ENCODE measurements at regions not wholly inside any gene's neighbourhood (a gene's known extent, or its start where the extent isn't known, plus 50 kb on each side); places are given as distances from the start of the nearest gene placed in this dataset.
"Not testable (repeated sequence)": the region's sequence is repeated elsewhere in the genome, so short reads cannot be mapped to it uniquely, and the experiment has no call there.

- Histone ChIP-seq H3K4me3 (no peak overlapping the region), H3K9me3 (no peaks in the 10 kb centered on the region), H3K27ac (no peak overlapping the region), H3K27me3 (no peaks in the 10 kb centered on the region), H3K36me3 (replicated peaks in 1 of 2; ENCODE audit: insufficient read depth in 1 of 2, low read depth in 2 of 2) (no peaks in the 10 kb centered on the region), H3K4me1 (no peaks in the 10 kb centered on the region)
- TF ChIP-seq CTCF (IDR thresholded peaks at IDR 0.05), result no peak
- no peak for TF ChIP-seq POLR2A (IDR thresholded peaks at IDR 0.05)
- DNase-seq (no peak), ATAC-seq (no peak)
- WGBS, 2 donors, result 91 to 95% methylated on average over 4 of the region's 4 CpGs
- intact Hi-C loops (cut with DNase I), result no loop called here
Observed at GRCh38 chr6:21752054-21752811, 158.7 kb downstream of the SOX4 start.

- H3K27ac ChIP-seq, result peak overlapping the region in 1 of 4 donors; percentile 14
- H3K27me3 ChIP-seq, result no peaks in the 10 kb centered on the region
- DNase-seq (no peak), ATAC-seq (peak; percentile 35)
- WGBS, 2 donors, result 30 to 31% methylated on average over 11 of the region's 11 CpGs
- no peaks in the 10 kb centered on the region for H3K36me3 ChIP-seq (replicated peaks in 1 of 2; ENCODE audit: insufficient read depth in 1 of 2, low read depth in 2 of 2)
- no peaks in the 10 kb centered on the region for H3K9me3 ChIP-seq
- no peak for TF ChIP-seq POLR2A (IDR thresholded peaks at IDR 0.05)
- TF ChIP-seq CTCF (IDR thresholded peaks at IDR 0.05), result no peak
- H3K4me1 ChIP-seq, result no peaks in the 10 kb centered on the region
- intact Hi-C loops (cut with DNase I), result no loop called here
- H3K4me3 ChIP-seq, result no peak overlapping the region
Observed at GRCh38 chr6:21753241-21754108, 159.9 kb downstream of the SOX4 start.

GRCh38 chr6:21754891-21755290 is 161.3 kb downstream of the SOX4 start:
- no peaks in the 10 kb centered on the region for H3K36me3 ChIP-seq (replicated peaks in 1 of 2; ENCODE audit: insufficient read depth in 1 of 2, low read depth in 2 of 2)
- H3K27me3 ChIP-seq, result no peaks in the 10 kb centered on the region
- H3K4me3 ChIP-seq, result no peak overlapping the region
- H3K27ac ChIP-seq, result no peak overlapping the region
- DNase-seq (no peak), ATAC-seq (no peak)
- H3K4me1 ChIP-seq, result no peaks in the 10 kb centered on the region
- WGBS, 2 donors, result 80 to 89% methylated on average over 5 of the region's 5 CpGs
- TF ChIP-seq POLR2A (IDR thresholded peaks at IDR 0.05) (no peak), CTCF (IDR thresholded peaks at IDR 0.05) (no peak)
- intact Hi-C loops (cut with DNase I), result no loop called here
- no peaks in the 10 kb centered on the region for H3K9me3 ChIP-seq

GRCh38 chr6:21756487-21756886 is 162.9 kb downstream of the SOX4 start:
- 64 to 76% methylated on average over 4 of the region's 4 CpGs for WGBS, 2 donors
- H3K27me3 ChIP-seq, result no peaks in the 10 kb centered on the region
- no peaks in the 10 kb centered on the region for H3K36me3 ChIP-seq (replicated peaks in 1 of 2; ENCODE audit: insufficient read depth in 1 of 2, low read depth in 2 of 2)
- no peak for ATAC-seq
- intact Hi-C loops (cut with DNase I), result no loop called here
- no peak for DNase-seq
- H3K27ac ChIP-seq, result no peak overlapping the region
- H3K4me1 ChIP-seq, result no peaks in the 10 kb centered on the region
- no peaks in the 10 kb centered on the region for H3K9me3 ChIP-seq
- no peak overlapping the region for H3K4me3 ChIP-seq
- no peak for TF ChIP-seq CTCF (IDR thresholded peaks at IDR 0.05)
- no peak for TF ChIP-seq POLR2A (IDR thresholded peaks at IDR 0.05)

- intact Hi-C loops (cut with DNase I); H3K9me3 ChIP-seq; H3K27me3 ChIP-seq; ATAC-seq; H3K4me1 ChIP-seq; H3K4me3 ChIP-seq; H3K27ac ChIP-seq; DNase-seq; H3K36me3 ChIP-seq (replicated peaks in 1 of 2; ENCODE audit: insufficient read depth in 1 of 2, low read depth in 2 of 2): not testable (repeated sequence)
- WGBS, 2 donors, result 83 to 90% methylated on average over 10 of the region's 10 CpGs
Observed at GRCh38 chr6:21757392-21757791, 163.8 kb downstream of the SOX4 start.
